Breast epithelium (tissue), 4 donors: ENCODE measurements at regions not wholly inside any gene's neighbourhood (a gene's known extent, or its start where the extent isn't known, plus 50 kb on each side); places are given as distances from the start of the nearest gene placed in this dataset.

ENCODE experiments used
- DNase-seq, 2 donors: peaks; one replicate each; pipeline ENCODE4 v3.0.0-alpha.2; 2019; ENCODE audit warnings: low spot score in 2 of 2
- H3K27ac ChIP-seq, 2 donors: fragments of 200-600 bp; sonication (generic) in 1 of 2; one replicate each; pipeline ENCODE4 v1.5.1; 2016 to 2019; ENCODE audit warnings: mild to moderate bottlenecking in 1 of 2
- H3K27me3 ChIP-seq, 2 donors: fragments of 200-600 bp; sonication (generic) in 1 of 2; one replicate each; pipeline versions ENCODE4 v1.5.1 to v1.6.0; 2017 to 2019; ENCODE audit warnings: control low read depth in 1 of 2, mild to moderate bottlenecking in 1 of 2
- H3K36me3 ChIP-seq: fragments of 200-600 bp; one replicate; pipeline ENCODE4 v1.5.1; 2019
- H3K4me1 ChIP-seq, 2 donors: fragments of 200-600 bp; sonication (generic); one replicate each; pipeline ENCODE4 v1.5.1; 2016 to 2019; ENCODE audit warnings: control low read depth in 1 of 2
- H3K4me3 ChIP-seq, 3 donors: fragments of 200-600 bp; sonication (generic); 1 replicate in 2 of 3; 2 replicates in 1 of 3; pipeline ENCODE4 v1.5.1; 2016 to 2019; ENCODE audit warnings: mild to moderate bottlenecking in 3 of 3, moderate library complexity in 2 of 3
- H3K9me3 ChIP-seq, 2 donors: fragments of 200-600 bp; sonication (generic) in 1 of 2; one replicate each; pipeline ENCODE4 v1.5.1; 2016 to 2019; ENCODE audit warnings: control low read depth in 1 of 2
- CTCF ChIP-seq, 3 donors: fragments of 450-650 bp; IDR thresholded peaks; one replicate each; pipeline ENCODE4 v1.5.1; 2016 to 2017; ENCODE audit warnings: antibody characterized with exemption in 3 of 3, mild to moderate bottlenecking in 3 of 3, moderate library complexity in 3 of 3
- POLR2A ChIP-seq: fragments of 450-650 bp; IDR thresholded peaks from one replicate; pipeline ENCODE4 v1.6.1; 2016; ENCODE audit warnings: antibody characterized with exemption, mild to moderate bottlenecking, moderate library complexity
- POLR2AphosphoS5 ChIP-seq, 3 donors: sonication (generic); formaldehyde crosslinking; IDR thresholded peaks; one replicate each; pipeline ENCODE4 v1.6.1; 2017; ENCODE audit warnings: antibody characterized with exemption in 3 of 3
- intact Hi-C: fragments of 100-400 bp; cut with DNase I; formaldehyde crosslinking; loops from one replicate; pipeline ENCODE4 v1.15.1; 2023; ENCODE audit warnings: low total_unique reads

- H3K36me3 ChIP-seq: no peaks in the 10 kb centered on the region
- no peak overlapping the region for H3K27ac ChIP-seq
- TF ChIP-seq CTCF (IDR thresholded peaks at IDR 0.05): no peak
- DNase-seq: no peak
- no peaks in the 10 kb centered on the region for H3K4me1 ChIP-seq
- intact Hi-C loops: no loop called here
- H3K4me3 ChIP-seq: no peak overlapping the region
- no peaks in the 10 kb centered on the region for H3K27me3 ChIP-seq
- H3K9me3 ChIP-seq: no peaks in the 10 kb centered on the region
These were observed 143.3 kb upstream of the GMNC start for GRCh38 chr3:191005790-191006189.

GRCh38 chr3:191003742-191004141, 141.2 kb upstream of the GMNC start:
- Histone ChIP-seq H3K9me3 (no peaks in the 10 kb centered on the region), H3K4me1 (no peaks in the 10 kb centered on the region), H3K36me3 (no peaks in the 10 kb centered on the region), H3K27me3 (no peaks in the 10 kb centered on the region), H3K27ac (no peak overlapping the region), H3K4me3 (no peak overlapping the region)
- intact Hi-C loops: no loop called here
- no peak for DNase-seq
- TF ChIP-seq POLR2A (no peak), POLR2AphosphoS5 (IDR thresholded peaks at IDR 0.05) (no peak), CTCF (IDR thresholded peaks at IDR 0.05) (no peak)

- TF ChIP-seq POLR2AphosphoS5 (IDR thresholded peaks at IDR 0.05) (no peak), CTCF (IDR thresholded peaks at IDR 0.05) (no peak), POLR2A (no peak)
- Histone ChIP-seq H3K27ac (no peak overlapping the region), H3K36me3 (no peaks in the 10 kb centered on the region), H3K4me3 (no peak overlapping the region), H3K27me3 (no peaks in the 10 kb centered on the region), H3K9me3 (no peaks in the 10 kb centered on the region), H3K4me1 (no peaks in the 10 kb centered on the region)
- DNase-seq: no peak
- intact Hi-C loops: no loop called here
These were observed 133.8 kb upstream of the GMNC start for GRCh38 chr3:190996181-190996775.

- intact Hi-C loops: no loop called here
- TF ChIP-seq POLR2A: no peak
- no peak for TF ChIP-seq CTCF (IDR thresholded peaks at IDR 0.05)
- TF ChIP-seq POLR2AphosphoS5 (IDR thresholded peaks at IDR 0.05): no peak
- H3K4me1 ChIP-seq: no peaks in the 10 kb centered on the region
These were observed 132.7 kb upstream of the GMNC start for GRCh38 chr3:190995156-190995555.

GRCh38 chr3:190990898-190991297, 128.4 kb upstream of the GMNC start:
- Histone ChIP-seq H3K27ac (no peak overlapping the region), H3K36me3 (no peaks in the 10 kb centered on the region), H3K9me3 (peaks cover 14 to 28% of the 10 kb centered on the region in 2 donors), H3K4me1 (no peaks in the 10 kb centered on the region), H3K27me3 (no peaks in the 10 kb centered on the region), H3K4me3 (no peak overlapping the region)
- DNase-seq: no peak
- intact Hi-C loops: no loop called here
- TF ChIP-seq POLR2A (no peak), CTCF (IDR thresholded peaks at IDR 0.05) (no peak), POLR2AphosphoS5 (IDR thresholded peaks at IDR 0.05) (no peak)

More at GRCh38 chr3:190995156-190995555, 132.7 kb upstream of the GMNC start:
- H3K27me3 ChIP-seq: no peaks in the 10 kb centered on the region
- no peak for DNase-seq
- H3K9me3 ChIP-seq: no peaks in the 10 kb centered on the region
- no peak overlapping the region for H3K27ac ChIP-seq
- H3K4me3 ChIP-seq: no peak overlapping the region
- no peaks in the 10 kb centered on the region for H3K36me3 ChIP-seq
